Retina (tissue), 1 donor: ENCODE measurements at regions not wholly inside any gene's neighbourhood (a gene's known extent, or its start where the extent isn't known, plus 50 kb on each side); places are given as distances from the start of the nearest gene placed in this dataset.
"Not testable (repeated sequence)": the region's sequence is repeated elsewhere in the genome, so short reads cannot be mapped to it uniquely, and the experiment has no call there.

Experiments
- DNase-seq: peaks from one replicate; pipeline ENCODE4 v3.0.0-alpha.2; 2016

- DNase-seq, result no peak
Observed at GRCh38 chr9:18299449-18299848, 174.5 kb upstream of the ADAMTSL1 start.

- peak; percentile 14 for DNase-seq
Observed at GRCh38 chr9:18305167-18305806, 168.7 kb upstream of the ADAMTSL1 start.

GRCh38 chr9:18314316-18314715 is 159.6 kb upstream of the ADAMTSL1 start:
- DNase-seq, result no peak

GRCh38 chr9:18317896-18318295 is 156.1 kb upstream of the ADAMTSL1 start:
- no peak for DNase-seq

GRCh38 chr9:18319918-18320445 is 154.0 kb upstream of the ADAMTSL1 start:
- DNase-seq, result no peak

- no peak for DNase-seq
Observed at GRCh38 chr9:18324928-18325745, 148.8 kb upstream of the ADAMTSL1 start.

- DNase-seq, result not testable (repeated sequence)
Observed at GRCh38 chr9:18325746-18326011, 148.3 kb upstream of the ADAMTSL1 start.

GRCh38 chr9:18327121-18327520 is 146.8 kb upstream of the ADAMTSL1 start:
- DNase-seq, result no peak

GRCh38 chr9:18330401-18331309 is 143.3 kb upstream of the ADAMTSL1 start:
- DNase-seq, result no peak

- DNase-seq, result no peak
Observed at GRCh38 chr9:18331310-18331684, 142.7 kb upstream of the ADAMTSL1 start.

- DNase-seq, result no peak
Observed at GRCh38 chr9:18331808-18332209, 142.1 kb upstream of the ADAMTSL1 start.

GRCh38 chr9:18333157-18333556 is 140.8 kb upstream of the ADAMTSL1 start:
- no peak for DNase-seq

- no peak for DNase-seq
Observed at GRCh38 chr9:18335825-18336224, 138.1 kb upstream of the ADAMTSL1 start.

- DNase-seq, result no peak
Observed at GRCh38 chr9:18338042-18338441, 135.9 kb upstream of the ADAMTSL1 start.

- no peak for DNase-seq
Observed at GRCh38 chr9:18343784-18344183, 130.2 kb upstream of the ADAMTSL1 start.

- DNase-seq, result peak; percentile 16
Observed at GRCh38 chr9:18346745-18347144, 127.2 kb upstream of the ADAMTSL1 start.

GRCh38 chr9:18347386-18348082 is 126.4 kb upstream of the ADAMTSL1 start:
- DNase-seq, result no peak

GRCh38 chr9:18348083-18348475 is 125.9 kb upstream of the ADAMTSL1 start:
- no peak for DNase-seq

- no peak for DNase-seq
Observed at GRCh38 chr9:18349530-18349929, 124.4 kb upstream of the ADAMTSL1 start.

- no peak for DNase-seq
Observed at GRCh38 chr9:18350036-18350435, 123.9 kb upstream of the ADAMTSL1 start.

GRCh38 chr9:18350995-18351595 is 122.9 kb upstream of the ADAMTSL1 start:
- no peak for DNase-seq

GRCh38 chr9:18352711-18353110 is 121.2 kb upstream of the ADAMTSL1 start:
- DNase-seq, result no peak
